Neuronal stem cell (in vitro differentiated cells): ENCODE measurements at regions not wholly inside any gene's neighbourhood (a gene's known extent, or its start where the extent isn't known, plus 50 kb on each side); places are given as distances from the start of the nearest gene placed in this dataset.

ENCODE experiments used
- DNase-seq: peaks from one replicate; pipeline ENCODE4 v3.0.0-alpha.2; 2013; ENCODE audit warnings: low spot score
- H2AFZ ChIP-seq: one replicate; pipeline ENCODE4 v1.6.1; 2013; ENCODE audit warnings: mild to moderate bottlenecking, low read length, inconsistent platforms
- H2AK5ac ChIP-seq: 2 replicates; pipeline ENCODE4 v1.6.1; 2013; ENCODE audit warnings: low read depth, mild to moderate bottlenecking, inconsistent platforms, low read length, moderate library complexity, mixed read lengths
- H2BK120ac ChIP-seq: 2 replicates; pipeline ENCODE4 v1.6.1; 2013; ENCODE audit warnings: low read depth, mild to moderate bottlenecking, inconsistent platforms, low read length, moderate library complexity, mixed read lengths
- H2BK12ac ChIP-seq: one replicate; pipeline ENCODE4 v1.6.1; 2013; ENCODE audit warnings: low read length, inconsistent platforms
- H2BK15ac ChIP-seq: 2 replicates; pipeline ENCODE4 v1.6.1; 2013; ENCODE audit warnings: mild to moderate bottlenecking, low read length, inconsistent platforms, mixed read lengths
- H2BK5ac ChIP-seq: one replicate; pipeline ENCODE4 v1.6.1; 2013; ENCODE audit warnings: inconsistent platforms, mild to moderate bottlenecking, low read length, moderate library complexity
- H3K14ac ChIP-seq: one replicate; pipeline ENCODE4 v1.6.1; 2013; ENCODE audit warnings: low read length, inconsistent platforms
- H3K18ac ChIP-seq: 2 replicates; pipeline ENCODE4 v1.6.1; 2013; ENCODE audit warnings: low read length, inconsistent platforms
- H3K23ac ChIP-seq: 2 replicates; pipeline ENCODE4 v1.6.1; 2013; ENCODE audit warnings: low read depth, mild to moderate bottlenecking, mixed read lengths, low read length, inconsistent platforms; ENCODE audit not compliant: poor library complexity
- H3K27ac ChIP-seq: replicated peaks from 3 replicates; pipeline ENCODE4 v1.5.1; 2013; ENCODE audit warnings: low read length, inconsistent platforms
- H3K27me3 ChIP-seq, 3 experiments: 2 replicates each; pipeline ENCODE4 v1.6.1; 2013; ENCODE audit warnings: low read length in 3 of 3, mild to moderate bottlenecking in 2 of 3, inconsistent platforms in 1 of 3, low read depth in 1 of 3, mixed read lengths in 1 of 3, moderate library complexity in 1 of 3; ENCODE audit not compliant: control insufficient read depth in 3 of 3, insufficient read depth in 3 of 3
- H3K36me3 ChIP-seq, 2 donors: replicated peaks in 1 of 2; 2 replicates each; pipeline ENCODE4 v1.6.1; 2013; ENCODE audit warnings: low read length in 2 of 2; ENCODE audit not compliant: control insufficient read depth in 2 of 2, insufficient read depth in 2 of 2
- H3K4ac ChIP-seq: 2 replicates; pipeline ENCODE4 v1.6.1; 2013; ENCODE audit warnings: inconsistent platforms, mild to moderate bottlenecking, low read length, moderate library complexity
- H3K4me1 ChIP-seq, 2 donors: 1 replicate in 1 of 2; 2 replicates in 1 of 2; pipeline ENCODE4 v1.6.1; 2013; ENCODE audit warnings: low read length in 2 of 2, low read depth in 1 of 2; ENCODE audit not compliant: control insufficient read depth in 2 of 2, insufficient read depth in 1 of 2
- H3K4me2 ChIP-seq: one replicate; pipeline ENCODE4 v1.6.1; 2013; ENCODE audit warnings: mild to moderate bottlenecking, low read length, inconsistent platforms; ENCODE audit not compliant: insufficient read depth, poor library complexity, severe bottlenecking
- H3K4me3 ChIP-seq, 2 donors: 2 replicates each; pipeline ENCODE4 v1.5.1; 2013; ENCODE audit warnings: low read length in 2 of 2, mild to moderate bottlenecking in 2 of 2, inconsistent platforms in 1 of 2, moderate library complexity in 1 of 2
- H3K79me1 ChIP-seq: one replicate; pipeline ENCODE4 v1.6.1; 2013; ENCODE audit warnings: low read depth, mild to moderate bottlenecking, inconsistent platforms, low read length, moderate library complexity
- H3K9ac ChIP-seq: one replicate; pipeline ENCODE4 v1.6.1; 2013; ENCODE audit warnings: mild to moderate bottlenecking, low read depth, low read length, inconsistent platforms; ENCODE audit not compliant: poor library complexity
- H3K9me3 ChIP-seq, 2 donors: replicated peaks in 1 of 2; 2 replicates each; pipeline versions ENCODE3 to v1.6.1; 2013; ENCODE audit warnings: low read length in 2 of 2, mild to moderate bottlenecking in 2 of 2, inconsistent platforms in 1 of 2, low read depth in 1 of 2, mixed read lengths in 1 of 2, moderate library complexity in 1 of 2; ENCODE audit not compliant: control insufficient read depth in 2 of 2, insufficient read depth in 1 of 2
- H4K8ac ChIP-seq: one replicate; pipeline ENCODE4 v1.6.1; 2013; ENCODE audit warnings: low read depth, mild to moderate bottlenecking, inconsistent platforms, low read length, moderate library complexity
- H4K91ac ChIP-seq: one replicate; pipeline ENCODE4 v1.6.1; 2013; ENCODE audit warnings: low read length, low read depth, mild to moderate bottlenecking, inconsistent platforms; ENCODE audit not compliant: poor library complexity
- WGBS, 2 donors: extraction: QIAGEN DNeasy Blood & Tissue Kit; methylation state at CpG; one replicate each; pipeline ENCODE4 v1.1.7; 2013; ENCODE audit warnings: missing lambda C conversion rate in 2 of 2, mixed read lengths in 1 of 2; ENCODE audit not compliant: insufficient read length in 2 of 2, insufficient replicate concordance in 1 of 2; ENCODE audit errors: extremely low coverage in 2 of 2; 5-methylcytosine and 5-hydroxymethylcytosine counted together

DNA sequence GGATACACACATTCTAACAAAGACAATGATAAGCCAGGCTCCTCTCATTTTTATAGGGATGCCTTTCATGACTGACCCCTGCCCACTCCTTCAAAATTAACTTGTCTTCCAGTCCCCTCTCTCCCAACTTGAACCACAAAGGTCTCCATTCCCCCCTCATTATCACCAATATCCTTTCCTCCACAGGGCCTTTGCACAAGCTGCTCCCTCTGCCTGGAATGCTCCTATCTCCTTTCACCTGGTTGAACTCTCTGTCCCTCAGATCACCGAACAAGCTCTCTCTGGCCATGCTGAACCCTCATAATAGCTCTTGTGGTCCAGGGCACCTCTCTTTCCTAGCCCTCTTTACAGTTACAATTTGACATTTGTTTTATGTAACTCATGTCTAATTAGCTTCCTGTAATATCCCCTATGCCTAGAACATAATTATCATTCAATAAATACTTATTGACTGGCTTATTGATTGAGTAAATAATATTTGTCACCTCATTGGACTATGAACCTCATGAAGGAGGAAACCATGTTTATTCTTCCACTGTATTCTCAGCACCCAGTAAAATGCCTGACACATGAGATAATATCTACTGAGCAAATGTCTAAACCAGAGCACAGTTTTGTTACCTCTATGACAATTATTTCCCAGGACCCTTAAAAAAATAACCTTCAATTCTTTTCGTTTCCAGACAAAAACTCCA, 266.3 kb upstream of the RASGEF1B start:
- no peaks in the 10 kb centered on the region for H3K27me3 ChIP-seq
- no peak overlapping the region for H2BK5ac ChIP-seq
- no peak overlapping the region for H2BK120ac ChIP-seq
- H3K9me3 ChIP-seq, result no peaks in the 10 kb centered on the region
- no peaks in the 10 kb centered on the region for H3K79me1 ChIP-seq
- no peak overlapping the region for H4K8ac ChIP-seq
- no CpG with 5 or more reads among the region's 2 CpGs for WGBS, 2 donors
- H3K4me2 ChIP-seq, result no peak overlapping the region
- H4K91ac ChIP-seq, result no peak overlapping the region
- no peak for DNase-seq
- H3K36me3 ChIP-seq, result no peaks in the 10 kb centered on the region
- no peak overlapping the region for H3K9ac ChIP-seq
- peaks cover 0 to 2% of the 10 kb centered on the region in 2 donors for H3K4me1 ChIP-seq
- H3K14ac ChIP-seq, result no peak overlapping the region
- H3K23ac ChIP-seq, result no peak overlapping the region
- no peak overlapping the region for H2BK15ac ChIP-seq
- H2AFZ ChIP-seq, result no peak overlapping the region
- no peak overlapping the region for H2AK5ac ChIP-seq
- H3K4ac ChIP-seq, result no peak overlapping the region
- no peak overlapping the region for H2BK12ac ChIP-seq
- no peak overlapping the region for H3K18ac ChIP-seq
- no peak overlapping the region for H3K4me3 ChIP-seq
- H3K27ac ChIP-seq, result no peak overlapping the region

DNA sequence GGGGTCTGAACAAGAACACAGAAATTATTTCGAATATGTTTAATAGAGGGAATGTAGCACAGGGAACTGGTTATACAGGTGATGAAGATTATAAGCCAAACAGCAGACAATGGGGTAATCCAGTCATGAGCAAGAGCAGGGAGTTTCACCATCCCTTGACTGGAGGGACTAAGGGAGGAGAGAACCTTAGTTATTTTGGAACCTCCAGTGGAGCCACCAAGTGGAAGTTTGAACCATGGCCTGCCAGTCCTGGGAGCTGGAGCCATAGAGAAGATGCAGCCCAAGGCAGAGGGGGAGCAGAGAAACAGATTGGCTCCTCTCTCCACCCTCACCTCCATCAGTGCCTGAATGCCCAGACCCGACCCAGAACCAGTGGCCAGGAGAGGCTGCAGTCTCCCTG, 264.6 kb upstream of the RASGEF1B start:
- Histone ChIP-seq H3K4ac (no peak overlapping the region), H3K4me2 (no peak overlapping the region), H2BK12ac (no peak overlapping the region), H3K27ac (no peak overlapping the region), H3K14ac (no peak overlapping the region), H3K23ac (no peak overlapping the region), H3K4me3 (no peak overlapping the region), H2BK15ac (no peak overlapping the region), H3K18ac (peak overlapping the region; percentile 51), H3K4me1 (peaks cover 0 to 2% of the 10 kb centered on the region in 2 donors), H2BK5ac (no peak overlapping the region), H3K79me1 (no peaks in the 10 kb centered on the region), H3K9me3 (no peaks in the 10 kb centered on the region), H3K27me3 (no peaks in the 10 kb centered on the region), H3K9ac (no peak overlapping the region), H2AK5ac (no peak overlapping the region), H4K91ac (no peak overlapping the region), H4K8ac (no peak overlapping the region), H3K36me3 (no peaks in the 10 kb centered on the region), H2AFZ (no peak overlapping the region), H2BK120ac (no peak overlapping the region)
- DNase-seq, result no peak
- WGBS, 2 donors, result no CpG with 5 or more reads among the region's 2 CpGs

DNA sequence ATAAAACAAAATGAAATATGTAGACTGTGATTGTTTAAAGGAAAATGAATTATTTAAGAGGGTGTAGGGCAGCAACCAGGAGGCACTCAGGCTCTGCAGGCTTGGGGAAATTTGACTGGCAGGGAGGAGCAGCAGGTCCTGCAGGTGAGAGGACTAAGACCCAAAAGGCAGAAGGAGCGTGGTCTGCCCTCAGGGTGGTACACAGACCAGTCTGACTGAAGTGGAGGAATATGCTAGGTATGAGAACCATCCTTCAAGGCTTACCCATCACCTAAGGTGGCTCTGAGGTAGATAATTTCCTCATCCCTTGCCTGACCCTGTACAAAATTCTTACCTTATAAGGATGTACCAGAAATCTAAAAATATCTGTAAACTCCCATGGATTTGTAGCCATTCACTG, 261.3 kb upstream of the RASGEF1B start:
- H3K9me3 ChIP-seq, result no peaks in the 10 kb centered on the region
- WGBS, 2 donors, result no CpG with 5 or more reads among the region's 1 CpG

DNA sequence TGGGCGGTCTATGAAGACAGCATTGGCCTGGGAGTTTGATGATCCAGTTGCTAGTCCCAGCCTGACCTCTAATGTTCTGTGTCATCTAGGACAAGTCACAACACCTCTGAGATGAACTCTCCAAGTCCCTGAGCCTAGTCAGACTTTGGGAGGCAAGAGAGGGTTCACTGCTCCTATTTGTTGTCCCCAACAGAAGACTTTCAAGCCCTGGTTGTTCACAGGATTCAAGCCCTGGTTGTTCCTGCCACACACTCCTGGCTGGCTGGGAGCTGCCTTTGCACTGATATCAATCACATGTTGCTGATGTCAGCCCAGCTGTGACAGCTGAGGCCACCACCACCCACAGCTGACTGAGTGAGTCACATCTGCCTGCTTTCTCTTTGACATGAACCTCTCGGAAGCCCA, 253.2 kb upstream of the RASGEF1B start:
- no CpG with 5 or more reads among the region's 2 CpGs for WGBS, 2 donors
- H3K14ac ChIP-seq, result no peak overlapping the region

More for the DNA sequence above, 261.3 kb upstream of the RASGEF1B start:
- Histone ChIP-seq H2AK5ac (no peak overlapping the region), H3K9ac (no peak overlapping the region), H2BK120ac (no peak overlapping the region), H3K4ac (no peak overlapping the region), H3K27me3 (no peaks in the 10 kb centered on the region), H3K36me3 (no peaks in the 10 kb centered on the region), H4K91ac (no peak overlapping the region), H3K79me1 (no peaks in the 10 kb centered on the region), H3K27ac (no peak overlapping the region), H3K4me1 (no peaks in the 10 kb centered on the region), H2BK15ac (no peak overlapping the region), H4K8ac (no peak overlapping the region), H3K4me2 (no peak overlapping the region), H3K23ac (no peak overlapping the region), H2BK5ac (no peak overlapping the region), H3K18ac (no peak overlapping the region), H3K4me3 (no peak overlapping the region), H2BK12ac (no peak overlapping the region), H2AFZ (no peak overlapping the region), H3K14ac (no peak overlapping the region)
- no peak for DNase-seq

More for the DNA sequence above, 253.2 kb upstream of the RASGEF1B start:
- H3K4me1 ChIP-seq, result peaks cover 0 to 14% of the 10 kb centered on the region in 2 donors
- no peak overlapping the region for H3K27ac ChIP-seq
- no peak overlapping the region for H2BK120ac ChIP-seq
- DNase-seq, result no peak
- H2AFZ ChIP-seq, result no peak overlapping the region
- H2BK5ac ChIP-seq, result no peak overlapping the region
- no peak overlapping the region for H3K9ac ChIP-seq
- peak overlapping the region; percentile 6 for H3K18ac ChIP-seq
- H3K4me3 ChIP-seq, result no peak overlapping the region
- H3K36me3 ChIP-seq, result no peaks in the 10 kb centered on the region
- no peak overlapping the region for H4K91ac ChIP-seq
- no peak overlapping the region for H3K4me2 ChIP-seq
- H4K8ac ChIP-seq, result no peak overlapping the region
- no peak overlapping the region for H3K4ac ChIP-seq
- no peak overlapping the region for H2BK15ac ChIP-seq
- H3K79me1 ChIP-seq, result no peaks in the 10 kb centered on the region
- no peak overlapping the region for H2AK5ac ChIP-seq
- H3K23ac ChIP-seq, result no peak overlapping the region
- no peaks in the 10 kb centered on the region for H3K9me3 ChIP-seq
- H3K27me3 ChIP-seq, result no peaks in the 10 kb centered on the region
- H2BK12ac ChIP-seq, result no peak overlapping the region
